T-cell (primary cell): ENCODE measurements at regions not wholly inside any gene's neighbourhood (a gene's known extent, or its start where the extent isn't known, plus 50 kb on each side); places are given as distances from the start of the nearest gene placed in this dataset.

Experiments
- ATAC-seq, 4 experiments: fragments of 200-7000 bp in 3 of 4; fragments of 150-1000 bp in 1 of 4; cut with Tn5 transposase; replicated peaks in 1 of 4; 1 replicate in 3 of 4; 2 replicates in 1 of 4; pipeline ENCODE4 v1.10.0; 2021; ENCODE audit warnings: moderate library complexity in 3 of 4, mild to moderate bottlenecking in 2 of 4, moderate number of reproducible peaks in 1 of 4
- CTCF ChIA-PET, 2 donors: fragments of 300-600 bp; sonication (Branson Sonifier 250); formaldehyde crosslinking; loops; one replicate each; lab custom pipeline; 2022; ENCODE audit warnings: antibody characterized with exemption in 2 of 2; lab: Charles Lee
- POLR2A ChIA-PET, 2 donors: fragments of 300-600 bp; sonication (Branson Sonifier 250); formaldehyde crosslinking; loops; one replicate each; lab custom pipeline; 2022; ENCODE audit warnings: antibody characterized with exemption in 2 of 2; lab: Charles Lee
- DNase-seq, 35 experiments: peaks; one replicate each; pipeline versions ENCODE4 v3.0.0 to v3.0.0-alpha.2; 2013 to 2023
- H3K27ac ChIP-seq: one replicate; pipeline ENCODE4 v1.5.1; 2013; ENCODE audit warnings: low read length
- H3K27me3 ChIP-seq, 2 experiments: replicated peaks in 1 of 2; 1 replicate in 1 of 2; 2 replicates in 1 of 2; pipeline versions ENCODE4 v1.6.1 to v1.7.0; 2013; ENCODE audit warnings: low read length in 1 of 2, mixed read lengths in 1 of 2; ENCODE audit not compliant: control insufficient read depth in 2 of 2, insufficient read depth in 2 of 2; ENCODE audit errors: extremely low read depth in 1 of 2
- H3K36me3 ChIP-seq, 2 donors: 1 replicate in 1 of 2; 2 replicates in 1 of 2; pipeline versions ENCODE4 v1.6.1 to v1.7.0; 2013; ENCODE audit warnings: low read length in 1 of 2; ENCODE audit not compliant: control insufficient read depth in 2 of 2, insufficient read depth in 1 of 2; ENCODE audit errors: extremely low read depth in 1 of 2
- H3K4me1 ChIP-seq, 2 experiments: 1 replicate in 1 of 2; 2 replicates in 1 of 2; pipeline versions ENCODE4 v1.6.1 to v1.7.0; 2013; ENCODE audit warnings: low read length in 2 of 2, mixed read lengths in 1 of 2; ENCODE audit not compliant: insufficient read depth in 2 of 2, control insufficient read depth in 1 of 2; ENCODE audit errors: extremely low read depth in 1 of 2
- H3K4me3 ChIP-seq, 2 donors: 1 replicate in 1 of 2; 2 replicates in 1 of 2; pipeline versions ENCODE4 v1.5.1 to v1.7.0; 2013; ENCODE audit warnings: mild to moderate bottlenecking in 2 of 2, low read length in 1 of 2, moderate library complexity in 1 of 2; ENCODE audit not compliant: control insufficient read depth in 1 of 2; ENCODE audit errors: extremely low read depth in 1 of 2
- H3K9me3 ChIP-seq: 2 replicates; pipeline ENCODE4 v1.7.0; 2013
- H3K27ac Mint-ChIP-seq, 2 donors: one replicate each; pipeline ENCODE4 v1.8.0; 2020 to 2021; ENCODE audit warnings: mild to moderate bottlenecking in 2 of 2, mixed read lengths in 2 of 2
- H3K27me3 Mint-ChIP-seq, 2 donors: one replicate each; pipeline ENCODE4 v1.8.0; 2021 to 2022; ENCODE audit warnings: mixed read lengths in 2 of 2
- H3K36me3 Mint-ChIP-seq: one replicate; pipeline ENCODE4 v1.8.0; 2021; ENCODE audit warnings: mixed read lengths
- H3K4me1 Mint-ChIP-seq, 3 donors: one replicate each; pipeline ENCODE4 v1.8.0; 2020 to 2022; ENCODE audit warnings: mixed read lengths in 3 of 3, mild to moderate bottlenecking in 1 of 3
- H3K4me3 Mint-ChIP-seq, 3 donors: one replicate each; pipeline ENCODE4 v1.8.0; 2020 to 2022; ENCODE audit warnings: mild to moderate bottlenecking in 3 of 3, mixed read lengths in 3 of 3, moderate library complexity in 3 of 3
- H3K9me3 Mint-ChIP-seq, 3 donors: one replicate each; pipeline ENCODE4 v1.8.0; 2020 to 2022; ENCODE audit warnings: mixed read lengths in 3 of 3
- WGBS: methylation state at CpG from one replicate; pipeline ENCODE4 v1.1.5; 2013; ENCODE audit warnings: missing lambda C conversion rate; ENCODE audit not compliant: insufficient coverage; 5-methylcytosine and 5-hydroxymethylcytosine counted together

- Mint-ChIP-seq H3K9me3 (no peaks in the 10 kb centered on the region), H3K4me3 (no peak overlapping the region), H3K27ac (no peak overlapping the region), H3K27me3 (peaks cover 1 to 4% of the 10 kb centered on the region in 2 donors), H3K4me1 (no peaks in the 10 kb centered on the region), H3K36me3 (no peaks in the 10 kb centered on the region)
- no peaks in the 10 kb centered on the region for H3K4me1 ChIP-seq
- POLR2A ChIA-PET: no interaction called here
- ATAC-seq: no peak
- H3K36me3 ChIP-seq: no peaks in the 10 kb centered on the region
- no peak overlapping the region for H3K27ac ChIP-seq
- H3K27me3 ChIP-seq: peaks cover 0 to 4% of the 10 kb centered on the region in 2 experiments
- H3K4me3 ChIP-seq: no peak overlapping the region
- H3K9me3 ChIP-seq: no peaks in the 10 kb centered on the region
- CTCF ChIA-PET: no interaction called here
- no peak for DNase-seq
Observed at GRCh38 chr6:53989504-53989903, 121.7 kb upstream of the MLIP start.

- no peaks in the 10 kb centered on the region for H3K9me3 ChIP-seq
- DNase-seq (no peak), ATAC-seq (no peak)
- no peaks in the 10 kb centered on the region for H3K4me1 ChIP-seq
- H3K27ac ChIP-seq: no peak overlapping the region
- H3K4me1 Mint-ChIP-seq: no peaks in the 10 kb centered on the region
- H3K36me3 ChIP-seq: no peaks in the 10 kb centered on the region
- peaks cover 1 to 14% of the 10 kb centered on the region in 2 donors for H3K27me3 Mint-ChIP-seq
- H3K4me3 Mint-ChIP-seq: no peak overlapping the region
- no peaks in the 10 kb centered on the region for H3K9me3 Mint-ChIP-seq
- no peak overlapping the region for H3K4me3 ChIP-seq
- CTCF ChIA-PET: no interaction called here
- H3K27ac Mint-ChIP-seq: no peak overlapping the region
- peaks cover 0 to 2% of the 10 kb centered on the region in 2 experiments for H3K27me3 ChIP-seq
- POLR2A ChIA-PET: no interaction called here
- H3K36me3 Mint-ChIP-seq: no peaks in the 10 kb centered on the region
- 43% methylated on average over 1 of the region's 3 CpGs for WGBS
Observed at GRCh38 chr6:53992522-53992921, 118.7 kb upstream of the MLIP start.

- POLR2A ChIA-PET: no interaction called here
- DNase-seq: no peak
- H3K9me3 Mint-ChIP-seq: no peaks in the 10 kb centered on the region
Observed at GRCh38 chr6:53994201-53994600, 117.0 kb upstream of the MLIP start.

GRCh38 chr6:53995935-53996334 lies 115.3 kb upstream of the MLIP start:
- no peaks in the 10 kb centered on the region for H3K36me3 ChIP-seq
- H3K9me3 ChIP-seq: no peaks in the 10 kb centered on the region
- H3K4me1 ChIP-seq: no peaks in the 10 kb centered on the region
- DNase-seq (no peak), ATAC-seq (no peak)
- H3K27ac ChIP-seq: no peak overlapping the region
- Mint-ChIP-seq H3K27me3 (peaks cover 1 to 22% of the 10 kb centered on the region in 2 donors), H3K9me3 (no peaks in the 10 kb centered on the region), H3K4me3 (no peak overlapping the region), H3K27ac (no peak overlapping the region), H3K4me1 (peaks cover 0 to 3% (median 2%) of the 10 kb centered on the region in 3 donors), H3K36me3 (no peaks in the 10 kb centered on the region)
- CTCF ChIA-PET: no interaction called here
- H3K27me3 ChIP-seq: no peaks in the 10 kb centered on the region
- WGBS: no CpG with 5 or more reads among the region's 4 CpGs
- POLR2A ChIA-PET: no interaction called here
- no peak overlapping the region for H3K4me3 ChIP-seq

More at GRCh38 chr6:53994201-53994600, 117.0 kb upstream of the MLIP start:
- H3K27ac ChIP-seq: no peak overlapping the region
- H3K9me3 ChIP-seq: no peaks in the 10 kb centered on the region
- WGBS: no CpG with 5 or more reads among the region's 1 CpG
- no peak overlapping the region for H3K27ac Mint-ChIP-seq
- H3K27me3 Mint-ChIP-seq: peaks cover 1 to 19% of the 10 kb centered on the region in 2 donors
- CTCF ChIA-PET: no interaction called here
- no peak for ATAC-seq
- no peaks in the 10 kb centered on the region for H3K36me3 Mint-ChIP-seq
- H3K36me3 ChIP-seq: no peaks in the 10 kb centered on the region
- no peaks in the 10 kb centered on the region for H3K4me1 ChIP-seq
- H3K27me3 ChIP-seq: no peaks in the 10 kb centered on the region
- no peak overlapping the region for H3K4me3 Mint-ChIP-seq
- H3K4me3 ChIP-seq: no peak overlapping the region
- peaks cover 0 to 3% (median 2%) of the 10 kb centered on the region in 3 donors for H3K4me1 Mint-ChIP-seq

- Mint-ChIP-seq H3K4me3 (no peak overlapping the region), H3K9me3 (no peaks in the 10 kb centered on the region), H3K27ac (no peak overlapping the region), H3K4me1 (peaks cover 0 to 3% (median 2%) of the 10 kb centered on the region in 3 donors), H3K27me3 (peaks cover 1 to 25% of the 10 kb centered on the region in 2 donors), H3K36me3 (no peaks in the 10 kb centered on the region)
- Histone ChIP-seq H3K27ac (no peak overlapping the region), H3K27me3 (no peaks in the 10 kb centered on the region), H3K4me1 (no peaks in the 10 kb centered on the region), H3K9me3 (no peaks in the 10 kb centered on the region), H3K4me3 (no peak overlapping the region), H3K36me3 (no peaks in the 10 kb centered on the region)
- ChIA-PET POLR2A (no interaction called here), CTCF (no interaction called here)
- no peak for DNase-seq
- 10% methylated on average over 2 of the region's 2 CpGs for WGBS
- no peak for ATAC-seq
Observed at GRCh38 chr6:53998303-53998702, 112.9 kb upstream of the MLIP start.

GRCh38 chr6:53999088-53999755 lies 112.0 kb upstream of the MLIP start:
- Mint-ChIP-seq H3K36me3 (no peaks in the 10 kb centered on the region), H3K27ac (no peak overlapping the region), H3K4me3 (no peak overlapping the region), H3K27me3 (peaks cover 1 to 22% of the 10 kb centered on the region in 2 donors), H3K4me1 (peaks cover 0 to 3% (median 2%) of the 10 kb centered on the region in 3 donors), H3K9me3 (no peaks in the 10 kb centered on the region)
- H3K27ac ChIP-seq: no peak overlapping the region
- no peaks in the 10 kb centered on the region for H3K36me3 ChIP-seq
- H3K4me1 ChIP-seq: no peaks in the 10 kb centered on the region
- no peak overlapping the region for H3K4me3 ChIP-seq
- POLR2A ChIA-PET: no interaction called here
- ATAC-seq: no peak
- no peak for DNase-seq
- H3K9me3 ChIP-seq: no peaks in the 10 kb centered on the region
- CTCF ChIA-PET: no interaction called here
- WGBS: 78% methylated on average over 4 of the region's 8 CpGs
- no peaks in the 10 kb centered on the region for H3K27me3 ChIP-seq

- no peaks in the 10 kb centered on the region for H3K36me3 ChIP-seq
- no peak overlapping the region for H3K27ac ChIP-seq
- no peak for DNase-seq
- no peaks in the 10 kb centered on the region for H3K9me3 Mint-ChIP-seq
- no peak for ATAC-seq
- peaks cover 0 to 23% of the 10 kb centered on the region in 2 donors for H3K27me3 Mint-ChIP-seq
- H3K4me3 ChIP-seq: no peak overlapping the region
- H3K4me1 Mint-ChIP-seq: peaks cover 0 to 3% (median 2%) of the 10 kb centered on the region in 3 donors
- no peak overlapping the region for H3K4me3 Mint-ChIP-seq
- H3K27me3 ChIP-seq: no peaks in the 10 kb centered on the region
- no peak overlapping the region for H3K27ac Mint-ChIP-seq
- H3K4me1 ChIP-seq: no peaks in the 10 kb centered on the region
- no CpG with 5 or more reads among the region's 1 CpG for WGBS
- CTCF ChIA-PET: no interaction called here
- H3K9me3 ChIP-seq: no peaks in the 10 kb centered on the region
- H3K36me3 Mint-ChIP-seq: no peaks in the 10 kb centered on the region
- POLR2A ChIA-PET: no interaction called here
Observed at GRCh38 chr6:54002116-54002515, 109.1 kb upstream of the MLIP start.
